H1 (cell line): ENCODE measurements at regions not wholly inside any gene's neighbourhood (a gene's known extent, or its start where the extent isn't known, plus 50 kb on each side); places are given as distances from the start of the nearest gene placed in this dataset.

Experiments used
- CTCF ChIA-PET: fragments of 300-600 bp; sonication (Branson Sonifier 250); formaldehyde crosslinking; loops from one replicate; lab custom pipeline; 2021; ENCODE audit not compliant: partially characterized antibody; lab: Charles Lee
- POLR2A ChIA-PET: fragments of 300-600 bp; sonication (Branson Sonifier 250); formaldehyde crosslinking; loops from one replicate; lab custom pipeline; 2021; ENCODE audit warnings: inconsistent platforms; ENCODE audit not compliant: partially characterized antibody; lab: Charles Lee
- DNase-seq, 2 experiments: peaks; one replicate each; pipeline versions ENCODE4 v3.0.0 to v3.0.0-alpha.2; 2010 to 2022; ENCODE audit warnings: low spot score in 2 of 2, low read depth in 1 of 2, mixed read lengths in 1 of 2
- FAIRE-seq: peaks from 2 replicates; lab custom pipeline; 2011; peaks lifted over from hg19 to GRCh38; lab: Jason Lieb, UNC
- H2AFZ ChIP-seq: 2 replicates; pipeline ENCODE4 v1.8.1; 2012; ENCODE audit warnings: low read length, inconsistent platforms
- H2AK5ac ChIP-seq: 2 replicates; pipeline ENCODE4 v1.6.1; 2013; ENCODE audit warnings: low read depth, low read length
- H2BK120ac ChIP-seq: replicated peaks from 2 replicates; pipeline ENCODE3; 2013; ENCODE audit warnings: low read depth, low read length, inconsistent platforms
- H2BK12ac ChIP-seq: 2 replicates; pipeline ENCODE4 v1.6.1; 2013; ENCODE audit warnings: low read depth, low read length
- H2BK15ac ChIP-seq: 2 replicates; pipeline ENCODE4 v1.6.1; 2013; ENCODE audit warnings: low read length
- H2BK20ac ChIP-seq: 2 replicates; pipeline ENCODE4 v1.6.1; 2013; ENCODE audit warnings: low read length
- H2BK5ac ChIP-seq: 2 replicates; pipeline ENCODE4 v1.6.1; 2013; ENCODE audit warnings: low read depth, low read length
- H3K14ac ChIP-seq: 2 replicates; pipeline ENCODE4 v1.6.1; 2013; ENCODE audit warnings: inconsistent platforms; ENCODE audit not compliant: insufficient read length
- H3K18ac ChIP-seq: 2 replicates; pipeline ENCODE4 v1.6.1; 2013; ENCODE audit warnings: low read length; ENCODE audit errors: extremely low read depth
- H3K23ac ChIP-seq: 2 replicates; pipeline ENCODE4 v1.6.1; 2013; ENCODE audit warnings: inconsistent platforms; ENCODE audit not compliant: insufficient read length
- H3K23me2 ChIP-seq: 2 replicates; pipeline ENCODE4 v1.6.1; 2013; ENCODE audit warnings: low read depth, low read length
- H3K27ac ChIP-seq: 2 replicates; pipeline ENCODE4 v1.6.1; 2011; ENCODE audit warnings: low read depth, low read length, inconsistent platforms
- H3K27me3 ChIP-seq, 4 experiments: replicated peaks in 1 of 4; 1 replicate in 1 of 4; 2 replicates in 3 of 4; pipeline versions ENCODE4 v1.6.1 to v1.8.1; 2011 to 2013; ENCODE audit warnings: low read length in 3 of 4, mild to moderate bottlenecking in 3 of 4, inconsistent platforms in 2 of 4, mixed read lengths in 2 of 4, moderate library complexity in 1 of 4; ENCODE audit not compliant: control insufficient read depth in 3 of 4, insufficient read depth in 3 of 4; ENCODE audit errors: extremely low read depth in 1 of 4
- H3K36me3 ChIP-seq, 4 experiments: 2 replicates each; pipeline versions ENCODE4 v1.6.1 to v1.8.1; 2011 to 2013; ENCODE audit warnings: mild to moderate bottlenecking in 4 of 4, low read length in 3 of 4, moderate library complexity in 2 of 4, control low read depth in 1 of 4, inconsistent platforms in 1 of 4; ENCODE audit not compliant: insufficient read depth in 4 of 4, control insufficient read depth in 2 of 4
- H3K4ac ChIP-seq: replicated peaks from 2 replicates; pipeline ENCODE3; 2013; ENCODE audit warnings: low read length, low read depth, mixed read lengths, inconsistent platforms; ENCODE audit not compliant: insufficient read length
- H3K4me1 ChIP-seq, 4 experiments: replicated peaks in 1 of 4; 1 replicate in 1 of 4; 2 replicates in 3 of 4; pipeline versions ENCODE4 v1.6.1 to v1.8.1; 2011 to 2013; ENCODE audit warnings: low read length in 3 of 4, inconsistent platforms in 2 of 4, mixed read lengths in 1 of 4; ENCODE audit not compliant: insufficient read depth in 4 of 4, control insufficient read depth in 3 of 4
- H3K4me2 ChIP-seq, 2 experiments: 2 replicates each; pipeline versions ENCODE4 v1.6.1 to v1.8.1; 2011 to 2013; ENCODE audit warnings: low read depth in 2 of 2, low read length in 2 of 2, control low read depth in 1 of 2, inconsistent platforms in 1 of 2, mild to moderate bottlenecking in 1 of 2; ENCODE audit not compliant: insufficient read depth in 1 of 2
- H3K4me3 ChIP-seq, 4 experiments: fragments of 200-600, 300-600 bp in 1 of 4; sonication (generic), shearing (Covaris generic), sonication (Bioruptor Twin) in 1 of 4; 2 replicates each; pipeline versions ENCODE4 v1.5.1 to v1.8.1; 2011 to 2016; ENCODE audit warnings: low read length in 4 of 4, low read depth in 3 of 4, control low read depth in 2 of 4, inconsistent platforms in 2 of 4, mild to moderate bottlenecking in 2 of 4, mixed read lengths in 1 of 4, moderate library complexity in 1 of 4; ENCODE audit not compliant: insufficient read depth in 2 of 4; ENCODE audit errors: extremely low read depth in 1 of 4
- H3K56ac ChIP-seq: replicated peaks from 2 replicates; pipeline ENCODE3; 2013; ENCODE audit warnings: low read depth, mild to moderate bottlenecking, mixed read lengths, low read length, inconsistent platforms; ENCODE audit not compliant: insufficient read length
- H3K79me1 ChIP-seq: 2 replicates; pipeline ENCODE4 v1.6.1; 2013; ENCODE audit warnings: low read depth, low read length, control low read depth
- H3K79me2 ChIP-seq, 2 experiments: 2 replicates each; pipeline versions ENCODE4 v1.6.1 to v1.8.1; 2012 to 2013; ENCODE audit warnings: low read length in 2 of 2, mild to moderate bottlenecking in 2 of 2, inconsistent platforms in 1 of 2; ENCODE audit not compliant: insufficient read depth in 2 of 2, control insufficient read depth in 1 of 2
- H3K9ac ChIP-seq, 4 experiments: replicated peaks in 1 of 4; 1 replicate in 1 of 4; 2 replicates in 3 of 4; pipeline versions ENCODE4 v1.6.1 to v1.8.1; 2011 to 2013; ENCODE audit warnings: low read depth in 3 of 4, low read length in 3 of 4, control low read depth in 2 of 4, mild to moderate bottlenecking in 2 of 4, moderate library complexity in 2 of 4, inconsistent platforms in 1 of 4; ENCODE audit errors: extremely low read depth in 1 of 4
- H3K9me3 ChIP-seq, 2 experiments: 2 replicates each; pipeline versions ENCODE4 v1.6.1 to v1.8.1; 2012 to 2013; ENCODE audit warnings: mild to moderate bottlenecking in 2 of 2, moderate library complexity in 2 of 2, control low read depth in 1 of 2, inconsistent platforms in 1 of 2, low read depth in 1 of 2, low read length in 1 of 2, mixed read lengths in 1 of 2; ENCODE audit not compliant: insufficient read depth in 2 of 2
- H4K20me1 ChIP-seq, 2 experiments: replicated peaks in 1 of 2; 2 replicates each; pipeline versions ENCODE3 to v1.8.1; 2011 to 2013; ENCODE audit warnings: inconsistent platforms in 2 of 2, low read length in 2 of 2, mild to moderate bottlenecking in 1 of 2; ENCODE audit not compliant: insufficient read depth in 2 of 2, control insufficient read depth in 1 of 2
- H4K5ac ChIP-seq: 2 replicates; pipeline ENCODE4 v1.6.1; 2013; ENCODE audit warnings: low read length, low read depth, mixed read lengths, inconsistent platforms; ENCODE audit not compliant: insufficient read length
- H4K8ac ChIP-seq: 2 replicates; pipeline ENCODE4 v1.8.0; 2013; ENCODE audit warnings: mild to moderate bottlenecking, moderate library complexity, low read length, inconsistent platforms; ENCODE audit not compliant: insufficient read depth; ENCODE audit errors: extremely low read depth
- H4K91ac ChIP-seq: replicated peaks from 2 replicates; pipeline ENCODE3; 2013; ENCODE audit warnings: low read length, mixed read lengths, inconsistent platforms; ENCODE audit not compliant: insufficient read length
- CEBPB ChIP-seq: IDR thresholded peaks from 2 replicates; pipeline ENCODE4 v1.6.1; 2012; ENCODE audit warnings: low read depth, low read length
- HDAC6 ChIP-seq: IDR thresholded peaks from one replicate; pipeline ENCODE4 v1.7.1; 2012; ENCODE audit warnings: low read depth, mild to moderate bottlenecking, inconsistent platforms, low read length, moderate library complexity
- JUN ChIP-seq: IDR thresholded peaks from 2 replicates; pipeline ENCODE4 v1.6.1; 2011; ENCODE audit warnings: low read depth, mild to moderate bottlenecking, improper control_type of control experiment, low read length
- MAFK ChIP-seq: IDR thresholded peaks from 2 replicates; pipeline ENCODE4 v1.6.1; 2012; ENCODE audit warnings: low read depth, mild to moderate bottlenecking, improper control_type of control experiment, low read length
- POLR2AphosphoS5 ChIP-seq: IDR thresholded peaks from 2 replicates; pipeline ENCODE4 v1.6.1; 2011; ENCODE audit warnings: low read depth, low read length
- SIRT6 ChIP-seq: IDR thresholded peaks from one replicate; pipeline ENCODE4 v1.7.1; 2012; ENCODE audit warnings: low read length, inconsistent platforms
- SRF ChIP-seq: IDR thresholded peaks from 2 replicates; pipeline ENCODE4 v1.6.1; 2011; ENCODE audit warnings: mild to moderate bottlenecking, low read depth, low read length, moderate library complexity
- WGBS, 2 experiments: shearing (Covaris generic) in 1 of 2; methylation state at CpG; one replicate each; pipeline versions ENCODE4 v1.1.6 to v1.1.7; 2013 to 2015; ENCODE audit warnings: low lambda C conversion rate in 2 of 2, mixed read lengths in 2 of 2, inconsistent platforms in 1 of 2, low coverage in 1 of 2, missing lambda C conversion rate in 1 of 2; ENCODE audit not compliant: insufficient replicate concordance in 2 of 2, insufficient coverage in 1 of 2, insufficient read length in 1 of 2; ENCODE audit errors: extremely low coverage in 1 of 2, missing lambda C conversion rate in 1 of 2; 5-methylcytosine and 5-hydroxymethylcytosine counted together
- TF ChIP-seq, protein P1 (sequence below): IDR thresholded peaks from 2 replicates; pipeline ENCODE4 v1.6.1; 2011; ENCODE audit warnings: low read depth, mild to moderate bottlenecking, low read length; ENCODE audit not compliant: insufficient read depth

DNA sequence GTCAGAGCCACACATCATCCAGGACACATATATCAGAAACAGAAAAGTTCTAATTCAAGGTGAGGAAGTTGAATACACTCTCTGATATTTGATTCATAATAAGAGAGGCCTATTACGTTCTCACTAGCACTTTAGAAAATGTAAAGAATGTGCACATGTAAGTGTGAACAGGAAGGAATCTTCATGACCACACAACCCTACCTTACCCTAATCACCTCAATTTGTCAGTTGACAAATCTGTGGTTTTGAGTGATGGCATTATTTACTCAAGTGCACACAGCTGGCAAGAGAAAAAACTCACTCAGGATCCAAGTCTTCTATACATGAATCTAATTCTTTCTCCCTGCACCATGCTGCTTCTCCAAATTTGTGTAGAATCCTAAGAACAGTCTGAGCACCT is 445.8 kb downstream of the SUCLA2 start:
- Histone ChIP-seq H4K20me1 (no peaks in the 10 kb centered on the region), H3K56ac (no peak overlapping the region), H3K79me2 (no peaks in the 10 kb centered on the region), H3K4me1 (peaks cover 0 to 3% (median 1%) of the 10 kb centered on the region in 4 experiments; a peak in 2 of 7 replicates), H4K5ac (no peak overlapping the region), H2BK120ac (no peak overlapping the region), H2BK15ac (no peak overlapping the region), H2BK20ac (no peak overlapping the region), H2AK5ac (no peak overlapping the region), H3K4me3 (no peak overlapping the region), H3K23ac (no peak overlapping the region), H3K23me2 (no peaks in the 10 kb centered on the region), H3K4ac (no peak overlapping the region), H2BK5ac (no peak overlapping the region), H3K9me3 (no peaks in the 10 kb centered on the region), H3K79me1 (no peaks in the 10 kb centered on the region), H3K27me3 (no peaks in the 10 kb centered on the region), H3K36me3 (no peaks in the 10 kb centered on the region), H2BK12ac (no peak overlapping the region), H3K14ac (no peak overlapping the region), H3K9ac (no peak overlapping the region), H3K27ac (no peak overlapping the region), H3K4me2 (no peak overlapping the region), H4K8ac (no peak overlapping the region), H2AFZ (no peak overlapping the region), H3K18ac (no peak overlapping the region), H4K91ac (no peak overlapping the region)
- POLR2A ChIA-PET: no interaction called here
- 94% methylated on average over 1 of the region's 1 CpG; no CpG with 5 or more reads in 1 of the 2 experiments for WGBS, 2 experiments
- CTCF ChIA-PET: no interaction called here
- TF ChIP-seq POLR2AphosphoS5 (no peak), SIRT6 (no peak), MAFK (no peak), CEBPB (no peak), SRF (no peak), JUN (no peak), HDAC6 (no peak)
- TF ChIP-seq, protein P1, sequence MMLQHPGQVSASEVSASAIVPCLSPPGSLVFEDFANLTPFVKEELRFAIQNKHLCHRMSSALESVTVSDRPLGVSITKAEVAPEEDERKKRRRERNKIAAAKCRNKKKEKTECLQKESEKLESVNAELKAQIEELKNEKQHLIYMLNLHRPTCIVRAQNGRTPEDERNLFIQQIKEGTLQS: no peak
- DNase-seq (no peak), FAIRE-seq (no peak)
